SW480 (cell line): ENCODE measurements at regions not wholly inside any gene's neighbourhood (a gene's known extent, or its start where the extent isn't known, plus 50 kb on each side); places are given as distances from the start of the nearest gene placed in this dataset.
A peak's percentile ranks its signal among the peaks of the same experiment; 100 is the strongest.
"Not testable (repeated sequence)": the region's sequence is repeated elsewhere in the genome, so short reads cannot be mapped to it uniquely, and the experiment has no call there.

Experiments used
- DNase-seq: peaks from one replicate; pipeline ENCODE4 v3.0.0-alpha.2; 2016; ENCODE audit warnings: low spot score

DNA sequence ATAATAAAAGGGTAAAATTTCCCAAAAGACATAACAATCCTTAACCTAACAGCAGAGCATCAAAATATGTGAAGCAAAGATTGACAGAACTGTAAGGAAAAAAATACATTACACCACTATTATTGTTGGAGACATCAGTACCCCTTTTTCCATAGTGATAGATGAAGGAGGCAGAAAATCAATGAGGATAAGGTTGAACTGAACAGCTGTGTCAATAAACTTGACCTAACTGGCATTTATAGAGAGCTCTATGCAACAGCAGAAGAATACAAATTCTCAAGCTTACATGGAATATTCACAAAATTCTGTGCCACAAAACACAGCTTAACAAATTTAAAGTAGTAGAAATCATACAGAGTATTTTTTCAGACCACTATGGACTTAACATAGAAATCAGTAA is 195.0 kb upstream of the ELAC2 start:
- DNase-seq, result no peak

DNA sequence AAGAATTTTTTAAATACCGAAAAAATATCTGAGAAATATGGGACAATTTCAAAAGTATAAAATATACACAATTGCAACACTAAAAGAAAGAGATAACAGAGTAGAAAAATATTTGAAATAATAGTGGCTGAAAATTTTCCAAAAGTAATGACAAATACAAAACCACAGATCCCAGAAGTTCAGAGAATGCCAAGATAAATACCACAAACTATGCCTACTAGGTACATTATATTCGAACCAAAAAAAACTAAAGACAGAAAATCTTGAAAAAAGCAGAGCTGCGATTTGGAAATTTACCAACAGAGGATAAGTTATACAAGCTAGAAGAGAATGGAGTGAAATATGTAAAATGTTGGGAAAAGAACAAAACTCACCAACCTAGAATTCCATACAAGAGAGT is 191.3 kb upstream of the ELAC2 start:
- DNase-seq, result no peak

DNA sequence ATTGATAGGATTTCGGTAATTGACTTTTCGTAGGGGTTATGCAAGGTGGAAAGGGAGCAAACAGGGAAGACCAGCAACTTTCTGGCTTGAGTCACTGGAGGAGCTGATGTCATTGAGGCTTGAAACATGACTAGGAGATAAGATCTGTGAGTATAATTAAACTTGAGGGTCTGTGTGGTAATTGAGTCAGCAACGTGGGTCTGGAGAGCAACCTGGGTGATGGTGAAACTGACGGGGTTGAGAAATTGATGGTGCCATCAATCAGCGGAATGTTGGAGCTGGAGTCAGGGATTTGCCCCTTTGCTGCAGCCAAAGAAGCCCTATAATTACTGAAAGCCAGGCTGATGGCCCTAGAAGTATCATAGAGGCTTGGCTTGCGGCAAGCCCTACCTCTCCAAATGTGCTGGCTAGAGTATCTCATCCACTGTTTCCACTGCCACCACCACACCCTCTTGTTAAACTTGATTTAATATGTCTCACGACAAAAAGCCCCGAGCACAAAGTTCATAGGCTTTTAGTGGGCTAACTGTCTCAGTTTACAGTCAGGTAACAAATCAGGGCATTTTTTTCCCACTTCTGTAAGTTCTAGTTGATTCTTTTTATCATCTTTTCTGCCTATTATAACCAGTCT is 186.9 kb upstream of the ELAC2 start:
- DNase-seq, result no peak

DNA sequence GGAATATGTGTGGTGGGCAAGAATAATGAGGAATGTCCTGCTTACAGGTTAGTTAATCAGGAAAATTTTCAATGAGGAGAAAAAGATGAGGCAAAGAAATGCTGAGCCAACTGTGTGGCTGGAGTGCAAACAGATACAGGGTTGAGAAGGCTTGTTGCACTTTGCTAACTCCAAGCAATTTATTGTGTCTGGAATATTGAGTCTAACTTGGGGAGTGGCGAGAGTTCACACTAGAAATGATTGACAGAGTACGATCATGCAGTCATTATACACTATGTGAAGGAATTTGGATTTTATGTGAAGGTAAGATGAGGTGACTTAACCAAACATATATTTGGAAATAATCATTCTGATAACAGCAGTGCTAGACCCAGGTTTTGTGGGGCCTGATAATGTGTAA is 185.0 kb upstream of the ELAC2 start:
- no peak for DNase-seq

DNA sequence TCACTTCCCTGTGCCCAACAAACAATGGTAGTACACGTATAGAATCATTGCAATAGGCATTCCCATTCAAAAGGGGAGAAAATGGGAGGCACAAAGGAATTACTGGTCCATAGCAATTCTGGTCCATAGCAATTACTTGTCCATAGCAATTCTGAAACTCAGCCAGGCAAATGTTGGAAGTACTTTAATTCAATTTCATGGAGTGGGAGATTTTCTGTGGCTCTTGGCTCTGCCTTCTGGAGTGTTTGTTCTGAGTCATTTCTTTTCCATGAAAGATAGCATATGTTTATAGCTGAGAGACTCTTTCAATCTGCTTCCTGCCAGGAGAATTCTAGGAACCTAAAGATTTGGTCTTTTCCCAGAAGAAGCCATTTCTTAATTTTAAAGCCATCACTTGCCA is 182.8 kb upstream of the ELAC2 start:
- no peak for DNase-seq

DNA sequence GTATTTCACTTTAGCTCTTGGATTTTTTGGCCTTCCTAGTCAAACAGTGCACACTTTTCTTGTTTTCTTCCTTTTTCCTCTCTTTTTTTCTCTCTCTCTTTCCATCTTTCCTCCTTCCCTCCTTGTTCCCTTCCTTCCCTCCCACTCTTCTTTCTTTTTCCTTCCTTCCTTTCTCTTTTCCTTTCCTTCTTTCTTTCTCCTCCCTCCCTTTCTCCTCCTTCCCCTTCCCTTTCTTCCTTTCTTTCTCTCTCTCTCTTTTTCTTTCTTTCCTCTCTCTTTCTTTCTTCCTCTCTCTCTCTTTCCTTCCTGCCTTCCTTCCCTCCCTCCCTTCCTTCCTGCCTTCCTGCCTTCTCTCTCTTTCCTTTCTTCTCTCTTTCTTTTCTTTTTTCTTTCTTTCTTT is 181.6 kb upstream of the ELAC2 start:
- DNase-seq, result no peak

DNA sequence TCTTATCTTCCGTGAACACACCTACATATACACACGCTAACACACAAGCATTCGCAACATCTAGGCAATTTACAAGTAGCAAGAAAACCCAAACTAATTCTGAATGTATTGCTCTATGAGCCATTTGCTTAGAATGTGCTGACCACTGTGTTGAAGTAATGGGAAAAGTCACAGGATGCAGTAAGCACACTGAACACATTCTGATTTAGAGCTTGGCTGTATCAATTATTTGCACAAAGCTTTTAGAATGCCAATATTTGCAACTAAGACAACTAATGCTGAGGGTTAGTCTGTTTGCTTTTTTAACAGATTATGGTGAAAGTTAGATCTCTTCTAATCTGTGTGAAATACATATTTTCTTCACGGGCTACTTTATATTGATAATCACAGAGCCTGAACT is 179.8 kb upstream of the ELAC2 start:
- DNase-seq, result no peak

DNA sequence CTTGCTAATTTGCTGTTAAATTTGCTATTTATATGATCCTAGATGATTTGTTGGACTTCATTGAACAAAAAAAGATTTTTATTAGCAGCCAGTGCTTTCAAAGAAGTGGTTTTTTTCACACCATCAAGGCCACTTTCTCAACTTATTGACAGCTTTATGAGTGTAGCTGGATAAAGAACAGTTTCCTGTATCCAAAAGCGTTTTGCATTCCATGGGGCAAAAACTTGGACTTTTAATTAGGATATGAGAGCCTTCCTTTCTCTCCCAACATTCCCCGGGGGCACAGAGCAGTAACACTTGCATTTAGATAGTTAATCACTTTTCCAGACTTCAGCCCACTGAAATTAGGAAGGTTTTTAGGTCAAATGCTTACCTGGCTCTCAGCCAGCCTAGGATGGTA is 177.1 kb upstream of the ELAC2 start:
- DNase-seq, result no peak

DNA sequence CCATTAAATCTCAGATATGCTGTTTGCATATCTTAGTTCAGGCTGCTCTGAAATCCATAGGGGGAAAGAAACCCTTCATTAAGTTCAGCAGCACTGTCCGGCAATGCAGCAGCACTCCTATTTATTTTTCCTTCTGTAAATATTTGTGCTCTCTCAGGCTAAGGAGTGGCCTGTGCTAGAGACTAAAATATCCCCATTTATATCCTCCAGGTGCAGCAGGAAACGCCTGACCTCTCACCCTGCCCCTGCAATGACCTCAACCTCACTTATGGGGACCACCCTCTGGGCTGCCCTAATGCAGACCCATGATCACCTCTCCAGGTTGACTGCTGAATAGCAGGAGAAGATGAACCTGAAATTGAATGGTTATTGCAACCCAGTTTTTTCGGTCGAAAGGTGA is 165.0 kb upstream of the ELAC2 start:
- DNase-seq, result no peak

DNA sequence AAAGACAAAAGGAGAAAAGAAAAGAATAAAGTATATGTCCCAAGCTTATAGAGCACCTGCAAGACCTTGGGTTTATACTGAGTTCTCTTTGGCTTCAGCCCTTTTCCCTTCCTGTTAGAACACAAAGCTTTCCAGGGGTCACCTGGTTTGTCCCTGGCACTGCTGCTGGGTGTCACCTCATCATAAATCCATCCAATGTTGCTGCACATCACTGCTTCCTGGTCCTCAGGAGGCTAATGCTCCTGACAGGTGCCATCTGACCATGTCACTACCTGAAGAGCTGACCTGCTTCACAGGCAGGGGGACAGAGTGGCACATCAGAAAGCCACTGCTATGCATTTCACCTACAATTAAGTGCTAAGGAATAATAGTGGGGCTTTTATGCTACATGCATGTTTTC is 164.6 kb upstream of the ELAC2 start:
- DNase-seq, result no peak

DNA sequence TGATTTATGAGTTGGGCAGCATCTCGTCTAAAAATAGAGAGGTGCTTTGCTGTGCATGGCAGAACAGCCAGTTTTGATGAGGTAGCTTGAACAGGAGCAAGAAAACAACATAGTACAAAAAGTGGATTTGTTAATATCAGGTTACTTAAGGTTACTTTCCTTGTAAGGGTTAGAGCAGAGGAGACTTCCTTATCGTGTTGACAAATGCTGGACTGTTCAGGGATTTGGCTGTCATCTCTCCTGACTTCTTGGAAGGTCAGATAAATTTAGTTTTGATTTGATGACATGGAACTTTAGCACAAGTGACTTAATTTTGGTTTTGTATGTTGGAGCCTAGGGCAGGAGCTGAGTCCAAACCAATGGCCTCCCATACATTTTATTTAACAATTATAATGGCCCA is 163.9 kb upstream of the ELAC2 start:
- no peak for DNase-seq

DNA sequence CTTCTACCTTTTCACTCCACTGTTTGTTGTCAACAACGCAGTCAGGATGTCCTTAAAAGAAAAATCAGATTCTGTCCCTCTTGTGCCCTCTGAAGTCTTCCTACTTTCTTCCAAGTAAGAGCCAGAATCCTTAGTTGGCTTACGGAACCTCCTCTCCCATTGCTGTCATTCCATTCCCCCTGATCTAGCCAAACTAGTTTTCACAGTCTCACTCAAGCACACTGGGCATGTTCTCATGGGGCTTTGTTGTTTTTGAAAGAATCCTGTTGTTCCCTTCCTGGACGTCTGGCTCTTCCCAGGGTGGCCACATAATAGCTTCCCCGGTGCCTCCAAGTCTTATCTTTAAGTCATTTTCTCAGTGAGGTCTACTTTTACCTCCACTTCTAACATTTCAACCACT is 158.6 kb upstream of the ELAC2 start:
- no peak for DNase-seq

DNA sequence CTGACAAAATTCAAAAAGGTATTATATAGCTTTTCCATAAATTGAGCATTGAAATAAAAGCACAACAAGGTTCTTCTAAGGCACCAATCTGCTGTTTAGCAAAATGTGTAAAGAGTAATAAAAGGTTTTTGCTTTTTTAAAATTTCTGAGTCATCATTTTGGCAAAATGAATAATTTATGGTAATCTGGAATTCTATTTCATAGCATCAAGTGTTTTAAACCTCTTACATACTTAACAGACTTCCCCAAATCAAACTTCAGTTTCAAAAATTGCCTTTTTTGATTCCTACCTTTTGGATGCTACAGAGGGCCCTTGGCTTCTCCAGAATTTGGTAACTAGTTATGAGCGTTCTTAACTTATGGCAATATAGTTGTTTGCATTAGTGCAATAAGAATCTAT is 154.0 kb upstream of the ELAC2 start:
- no peak for DNase-seq

DNA sequence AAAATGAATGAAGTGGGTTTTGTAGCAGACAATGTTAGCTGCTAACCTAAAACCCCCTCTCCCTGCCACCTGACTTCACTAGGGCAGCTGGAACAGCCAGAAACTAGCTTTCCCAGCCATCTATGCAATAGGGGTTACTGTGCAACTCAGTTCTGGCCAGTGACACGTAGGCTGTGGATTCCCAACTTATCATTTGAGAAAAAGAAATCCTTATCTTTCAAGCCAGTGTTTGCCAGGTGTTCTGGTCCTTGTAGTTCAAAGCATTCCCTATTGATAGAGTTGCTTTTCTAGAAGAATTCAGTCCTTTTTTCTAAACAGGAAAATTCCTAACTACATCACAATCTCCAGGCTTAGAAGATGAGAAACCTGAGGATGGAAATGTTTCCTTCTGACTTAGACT is 144.5 kb upstream of the ELAC2 start:
- DNase-seq, result no peak

DNA sequence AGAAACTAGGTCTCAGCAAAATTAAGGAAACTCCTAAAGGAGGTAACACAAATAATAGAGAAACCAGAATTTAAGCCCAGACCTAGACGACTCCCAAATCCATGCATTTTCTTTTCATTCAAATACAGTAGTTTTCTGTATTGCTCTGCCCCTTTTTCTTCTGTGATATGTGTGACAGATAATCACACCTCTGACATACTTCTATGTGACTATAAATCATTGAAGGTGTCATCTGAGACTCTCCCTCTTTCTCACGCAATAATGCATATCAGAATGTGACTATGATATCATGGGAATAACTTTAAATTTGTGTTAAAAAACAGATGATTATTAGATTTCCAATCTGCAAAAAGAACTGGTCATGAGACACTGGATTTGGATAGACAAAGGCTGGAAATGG is 143.0 kb upstream of the ELAC2 start:
- DNase-seq, result no peak

DNA sequence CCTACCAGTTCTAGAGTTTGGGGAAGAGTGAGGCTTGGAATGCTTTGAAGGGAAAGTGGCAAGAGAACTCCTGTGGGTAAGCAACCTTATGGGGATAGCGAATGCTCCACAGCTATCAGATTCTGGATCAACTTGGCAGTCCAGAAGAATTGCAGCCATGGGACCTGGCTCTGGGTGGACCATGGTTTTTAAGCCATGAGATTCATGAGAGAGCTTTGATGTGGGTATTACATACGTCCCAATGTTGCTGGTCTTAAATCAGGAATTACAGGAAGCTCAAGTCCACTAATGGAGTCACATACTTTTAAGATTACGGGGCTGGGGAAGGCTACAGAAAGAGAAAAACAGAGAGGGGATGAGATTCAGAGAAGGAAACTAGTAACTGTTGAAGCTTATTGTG is 142.5 kb upstream of the ELAC2 start:
- peak; percentile 20 for DNase-seq

DNA sequence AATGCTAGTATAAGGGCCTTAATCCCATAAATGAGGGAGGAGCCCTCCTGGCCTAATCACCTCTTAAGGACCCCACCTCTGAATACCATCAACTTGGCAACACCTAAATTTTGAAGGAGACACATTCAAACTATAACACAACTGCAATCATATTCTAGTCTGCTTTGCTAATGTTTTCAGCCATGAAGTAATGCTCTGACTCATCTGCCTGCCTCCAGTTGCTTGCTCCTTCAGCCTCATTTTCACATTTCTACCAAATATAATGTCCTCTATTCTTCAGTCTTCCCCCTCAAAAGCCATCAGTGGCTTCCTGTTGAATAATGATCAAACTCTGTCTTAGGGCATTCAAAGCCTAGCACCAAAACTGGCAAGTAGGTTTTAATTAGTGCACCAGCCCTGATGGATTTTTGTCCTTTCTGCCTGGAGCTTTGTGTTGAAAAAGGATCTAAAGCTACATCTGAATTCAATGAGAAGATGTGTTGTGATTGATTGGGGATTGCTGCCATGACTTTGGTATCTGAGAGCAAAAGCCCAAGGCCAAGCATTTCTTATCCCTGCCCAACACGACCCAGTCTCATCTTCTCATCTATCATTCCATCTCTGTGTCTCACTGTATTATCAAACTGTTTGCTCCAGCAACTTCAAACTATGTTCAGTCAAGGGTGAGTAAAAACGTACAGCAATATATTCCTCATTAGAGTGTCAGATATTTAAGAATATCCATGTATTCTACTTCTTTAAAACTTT is 140.8 kb upstream of the ELAC2 start:
- no peak for DNase-seq

DNA sequence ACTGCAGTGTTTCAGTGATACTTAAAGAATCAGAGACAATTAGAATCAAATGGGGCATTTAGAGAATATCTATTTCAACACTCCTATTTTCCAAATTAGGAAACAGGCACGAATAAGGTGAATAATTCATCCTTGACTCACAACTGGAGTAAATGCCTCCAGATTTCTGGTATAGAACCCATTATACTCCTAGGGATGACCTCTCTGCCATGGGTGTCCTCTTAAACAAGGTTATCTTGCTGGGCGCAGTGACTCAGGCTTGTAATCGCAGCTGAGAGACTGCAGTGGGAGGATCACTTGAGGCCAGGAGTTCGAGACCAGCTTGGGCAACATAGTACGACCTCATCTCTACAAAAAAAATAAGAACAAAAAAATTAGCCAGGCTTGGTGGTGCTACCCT is 139.8 kb upstream of the ELAC2 start:
- DNase-seq, result no peak

DNA sequence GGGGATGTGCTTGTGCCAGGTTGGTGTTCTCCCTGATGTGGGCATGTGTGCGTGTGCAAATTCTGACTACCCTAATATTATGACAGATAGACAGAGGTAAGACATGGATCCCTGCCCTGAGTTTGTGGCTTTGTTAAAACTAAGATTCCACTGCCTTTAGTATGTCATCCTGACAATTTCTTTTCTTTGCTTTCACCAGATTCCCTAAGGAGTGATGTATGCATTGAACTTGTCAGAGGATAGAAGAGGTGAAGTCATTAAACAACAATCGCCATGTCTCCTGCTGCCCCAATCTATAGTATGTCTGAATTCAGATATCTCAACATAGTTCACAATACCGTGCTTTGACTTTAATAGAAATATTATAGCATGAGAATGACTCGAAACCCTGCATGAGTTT is 137.1 kb upstream of the ELAC2 start:
- no peak for DNase-seq

DNA sequence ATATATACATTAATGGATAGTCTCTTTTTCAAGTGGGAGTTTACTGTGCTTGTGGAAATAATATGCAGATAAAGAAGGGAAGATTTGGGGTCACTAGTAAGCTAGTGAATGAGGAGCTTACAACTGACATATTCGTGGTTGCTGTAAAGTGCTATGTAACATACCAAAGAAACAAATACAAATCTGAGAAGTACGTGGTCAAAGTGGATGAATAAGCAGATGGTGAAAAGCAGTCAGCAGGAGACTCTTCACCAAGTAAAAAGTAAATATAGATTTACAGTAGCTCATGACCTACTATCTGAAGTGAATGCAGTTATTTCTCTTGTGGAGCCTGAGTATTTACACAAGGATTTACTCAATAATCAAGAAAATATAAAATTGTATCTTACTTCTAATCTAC is 136.6 kb upstream of the ELAC2 start:
- no peak for DNase-seq

DNA sequence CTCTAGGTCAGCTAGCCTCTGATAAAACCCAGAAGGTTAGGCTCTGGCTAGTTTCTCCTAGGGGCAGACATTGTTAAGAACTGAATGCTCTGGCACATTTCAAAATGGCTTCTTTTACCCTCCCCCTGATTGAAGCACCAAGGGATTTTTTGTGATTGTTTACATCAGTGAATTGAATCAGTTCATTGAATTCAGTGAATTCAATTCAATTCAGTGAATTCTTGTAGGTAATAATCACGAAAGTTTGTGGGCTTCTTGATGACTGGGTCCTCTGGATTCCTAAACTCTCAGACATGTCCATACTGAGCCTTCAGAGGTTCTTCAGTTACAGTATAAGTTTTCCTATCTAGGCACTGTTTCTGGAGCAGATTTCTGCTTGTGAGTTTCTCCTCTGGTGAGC is 135.2 kb upstream of the ELAC2 start:
- DNase-seq, result no peak

DNA sequence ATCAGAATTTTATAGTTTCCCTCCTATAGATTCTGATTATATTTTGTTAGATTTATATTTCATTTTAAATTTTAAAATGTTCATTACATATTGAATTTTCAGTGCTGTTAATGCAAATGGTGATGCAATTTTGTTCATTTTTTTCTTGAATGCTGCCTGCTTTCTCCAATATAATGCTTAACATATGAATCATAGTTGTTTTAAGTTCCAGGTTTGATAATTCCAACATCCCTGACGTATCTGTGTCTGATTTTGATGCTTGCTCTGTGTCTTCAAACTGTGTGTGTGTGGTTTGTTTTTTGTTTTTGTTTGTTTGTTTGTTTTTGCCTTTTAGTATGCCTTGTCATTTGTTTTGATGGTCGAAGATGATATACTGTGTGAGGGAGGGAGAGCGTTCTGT is 134.7 kb upstream of the ELAC2 start:
- no peak for DNase-seq

DNA sequence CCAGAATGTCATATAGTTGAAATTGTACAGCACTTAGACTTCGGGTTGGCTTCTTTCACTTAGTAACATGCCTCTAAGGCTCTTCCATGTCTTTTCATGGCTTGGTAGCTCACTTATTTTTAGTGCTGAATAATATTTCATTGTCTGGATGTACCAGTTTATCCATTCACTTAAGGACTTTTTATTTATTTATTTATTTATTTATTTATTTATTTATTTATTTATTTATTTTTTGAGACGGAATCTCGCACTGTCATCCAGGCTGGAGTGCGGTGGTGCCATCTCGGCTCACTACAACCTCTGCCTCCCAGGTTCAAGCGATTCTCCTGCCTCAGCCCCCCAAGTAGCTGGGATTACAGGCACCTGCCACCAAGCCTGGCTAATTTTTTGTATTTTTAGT is 132.9 kb upstream of the ELAC2 start:
- not testable (repeated sequence) for DNase-seq

DNA sequence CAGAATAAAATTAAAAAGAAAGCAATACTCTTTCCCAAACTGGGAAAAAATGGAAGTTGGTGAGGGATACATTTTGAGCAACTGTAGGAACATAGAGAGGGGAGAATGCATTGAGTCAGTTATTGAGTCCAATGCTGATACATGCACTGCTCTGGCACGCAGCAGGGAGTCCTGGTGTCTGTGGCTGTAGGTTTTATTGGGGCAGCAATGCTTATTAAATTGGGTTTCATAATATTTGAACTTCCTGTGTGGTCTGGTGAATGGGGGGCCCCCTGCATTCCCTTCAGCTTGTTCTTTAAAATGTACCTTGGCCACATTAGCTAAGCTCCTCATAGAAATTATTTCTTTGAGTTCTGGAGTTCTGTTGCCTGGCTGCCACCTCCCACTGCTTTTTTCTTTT is 125.2 kb upstream of the ELAC2 start:
- no peak for DNase-seq
